Osteoblast (primary cell): ENCODE measurements at regions not wholly inside any gene's neighbourhood (a gene's known extent, or its start where the extent isn't known, plus 50 kb on each side); places are given as distances from the start of the nearest gene placed in this dataset.

Source experiments
- DNase-seq: peaks from one replicate; pipeline ENCODE4 v3.0.0; 2011; ENCODE audit warnings: low spot score, mixed read lengths; ENCODE audit not compliant: insufficient read length; ENCODE audit errors: missing footprints
- H2AFZ ChIP-seq: 2 replicates; pipeline ENCODE4 v1.6.0; 2011; ENCODE audit warnings: mild to moderate bottlenecking, low read length
- H3K27ac ChIP-seq: 2 replicates; pipeline ENCODE4 v1.5.1; 2011; ENCODE audit warnings: mild to moderate bottlenecking, low read depth, low read length, moderate library complexity
- H3K27me3 ChIP-seq: 2 replicates; pipeline ENCODE4 v1.6.0; 2012; ENCODE audit warnings: mild to moderate bottlenecking, control low read depth, inconsistent platforms, low read length, moderate library complexity; ENCODE audit not compliant: insufficient read depth
- H3K36me3 ChIP-seq: 2 replicates; pipeline ENCODE4 v1.5.1; 2011; ENCODE audit warnings: mild to moderate bottlenecking, low read length, control low read depth, moderate library complexity; ENCODE audit not compliant: insufficient read depth
- H3K4me1 ChIP-seq: 2 replicates; pipeline ENCODE4 v1.5.1; 2011; ENCODE audit warnings: mild to moderate bottlenecking, low read length, control low read depth, moderate library complexity; ENCODE audit not compliant: insufficient read depth
- H3K4me2 ChIP-seq: 2 replicates; pipeline ENCODE4 v1.6.0; 2011; ENCODE audit warnings: mild to moderate bottlenecking, low read length; ENCODE audit not compliant: insufficient read depth
- H3K4me3 ChIP-seq: fragments of 200-600 bp; sonication (generic); 3 replicates; pipeline ENCODE4 v1.5.1; 2012; ENCODE audit warnings: mild to moderate bottlenecking, low read length, inconsistent platforms; ENCODE audit not compliant: insufficient read depth
- H3K79me2 ChIP-seq: 2 replicates; pipeline ENCODE4 v1.6.0; 2012; ENCODE audit warnings: mild to moderate bottlenecking, low read length, control low read depth, inconsistent platforms; ENCODE audit not compliant: insufficient read depth
- H3K9me3 ChIP-seq: 2 replicates; pipeline ENCODE4 v1.5.1; 2011; ENCODE audit warnings: low read depth, low read length, control low read depth
- H4K20me1 ChIP-seq: 2 replicates; pipeline ENCODE4 v1.6.0; 2012; ENCODE audit warnings: mild to moderate bottlenecking, low read length, control low read depth; ENCODE audit not compliant: insufficient read depth
- CTCF ChIP-seq: IDR thresholded peaks from 2 replicates; pipeline ENCODE4 v1.5.1; 2011; ENCODE audit warnings: mild to moderate bottlenecking, low read depth, low read length, moderate library complexity; ENCODE audit errors: extremely low read depth

- Histone ChIP-seq H3K27ac (no peak overlapping the region), H4K20me1 (no peaks in the 10 kb centered on the region), H2AFZ (no peak overlapping the region), H3K4me2 (no peak overlapping the region), H3K4me1 (no peaks in the 10 kb centered on the region), H3K36me3 (no peaks in the 10 kb centered on the region), H3K79me2 (no peaks in the 10 kb centered on the region), H3K4me3 (no peak overlapping the region), H3K27me3 (no peaks in the 10 kb centered on the region), H3K9me3 (peaks cover 3% of the 10 kb centered on the region)
- DNase-seq = no peak
- no peak for TF ChIP-seq CTCF
Observed at GRCh38 chr11:127629200-127629599, 628.6 kb upstream of the KIRREL3 start.

GRCh38 chr11:127628458-127628785 lies 627.9 kb upstream of the KIRREL3 start:
- H3K4me1 ChIP-seq = no peaks in the 10 kb centered on the region
- H3K27me3 ChIP-seq = no peaks in the 10 kb centered on the region
- H3K36me3 ChIP-seq = no peaks in the 10 kb centered on the region
- no peak overlapping the region for H3K4me3 ChIP-seq
- no peak overlapping the region for H2AFZ ChIP-seq
- no peak overlapping the region for H3K27ac ChIP-seq
- no peak for DNase-seq
- H4K20me1 ChIP-seq = no peaks in the 10 kb centered on the region
- peaks cover 3% of the 10 kb centered on the region for H3K9me3 ChIP-seq
- no peak for TF ChIP-seq CTCF
- H3K4me2 ChIP-seq = no peak overlapping the region
- no peaks in the 10 kb centered on the region for H3K79me2 ChIP-seq

GRCh38 chr11:127627629-127628457 lies 627.3 kb upstream of the KIRREL3 start:
- Histone ChIP-seq H3K27me3 (no peaks in the 10 kb centered on the region), H4K20me1 (no peaks in the 10 kb centered on the region), H3K4me3 (no peak overlapping the region), H3K36me3 (no peaks in the 10 kb centered on the region), H3K79me2 (no peaks in the 10 kb centered on the region), H3K9me3 (peaks cover 3% of the 10 kb centered on the region), H3K4me1 (no peaks in the 10 kb centered on the region), H3K4me2 (no peak overlapping the region), H2AFZ (no peak overlapping the region), H3K27ac (no peak overlapping the region)
- no peak for TF ChIP-seq CTCF
- DNase-seq = no peak

- Histone ChIP-seq H3K4me2 (no peak overlapping the region), H3K36me3 (no peaks in the 10 kb centered on the region), H3K9me3 (peaks cover 3% of the 10 kb centered on the region), H3K4me3 (no peak overlapping the region), H3K4me1 (no peaks in the 10 kb centered on the region), H4K20me1 (no peaks in the 10 kb centered on the region), H3K27ac (no peak overlapping the region), H2AFZ (no peak overlapping the region), H3K79me2 (no peaks in the 10 kb centered on the region), H3K27me3 (no peaks in the 10 kb centered on the region)
- TF ChIP-seq CTCF = no peak
- DNase-seq = no peak
Observed at GRCh38 chr11:127627204-127627603, 626.6 kb upstream of the KIRREL3 start.
